HCT116 (cell line): ENCODE measurements at regions not wholly inside any gene's neighbourhood (a gene's known extent, or its start where the extent isn't known, plus 50 kb on each side); places are given as distances from the start of the nearest gene placed in this dataset.

ENCODE experiments used
- ATAC-seq: fragments of 200-7000 bp; cut with Tn5 transposase; 2 replicates; pipeline ENCODE4 v1.9.1; 2020; ENCODE audit warnings: mild to moderate bottlenecking, moderate library complexity
- BruUV-seq: library from RNA; stranded (reverse); fragments of 400-500 nt; replicated peaks from 2 replicates; lab custom pipeline; 2021; lab: Mats Ljungman, UMichigan
- CTCF ChIA-PET: fragments of 300-600 bp; sonication (Branson Sonifier 250); formaldehyde crosslinking; loops from one replicate; lab custom pipeline; 2021; ENCODE audit warnings: antibody characterized with exemption; lab: Charles Lee
- POLR2A ChIA-PET: fragments of 300-600, 350-600 bp; sonication (Branson Sonifier 250); formaldehyde crosslinking; loops from one replicate; lab custom pipeline; 2021; ENCODE audit warnings: antibody characterized with exemption; lab: Charles Lee
- RAD21 ChIA-PET, 2 experiments: fragments of 300-600 bp; sonication (Branson Sonifier 250); formaldehyde crosslinking; loops; one replicate each; lab custom pipeline; 2023; ENCODE audit warnings: low total read pairs in 2 of 2; ENCODE audit not compliant: uncharacterized antibody in 2 of 2, unreplicated experiment in 2 of 2, low non-redundant PET in 1 of 2; lab: Charles Lee
- DNase-seq: peaks from one replicate; pipeline ENCODE4 v3.0.0-alpha.2; 2010; ENCODE audit warnings: low read depth, low spot score
- H2AFZ ChIP-seq: fragments of 200-600 bp; shearing (Covaris generic), sonication (generic); 2 replicates; pipeline ENCODE4 v1.6.1; 2017; ENCODE audit warnings: low read depth, mixed run types, mixed read lengths, antibody characterized with exemption, low read length; ENCODE audit not compliant: poor library complexity, severe bottlenecking
- H3K27ac ChIP-seq: 2 replicates; pipeline ENCODE4 v1.5.1; 2012; ENCODE audit warnings: low read depth, low read length
- H3K27me3 ChIP-seq: fragments of 200-600 bp; sonication (generic); 2 replicates; pipeline ENCODE4 v1.6.1; 2016; ENCODE audit warnings: mixed run types, low read length, mixed read lengths; ENCODE audit not compliant: insufficient read depth
- H3K36me3 ChIP-seq, 2 experiments: fragments of 200-500 bp in 1 of 2; fragments of 200-600 bp in 1 of 2; sonication (Bioruptor generic) in 1 of 2; sonication (generic) in 1 of 2; 2 replicates each; pipeline versions ENCODE4 v1.5.1 to v1.6.1; 2014 to 2016; ENCODE audit warnings: low read length in 2 of 2, inconsistent platforms in 1 of 2, mixed read lengths in 1 of 2, mixed run types in 1 of 2; ENCODE audit not compliant: insufficient read depth in 2 of 2, control insufficient read depth in 1 of 2
- H3K4me1 ChIP-seq, 2 experiments: fragments of 200-600 bp in 1 of 2; sonication (generic) in 1 of 2; 2 replicates each; pipeline versions ENCODE4 v1.5.1 to v1.6.1; 2012 to 2017; ENCODE audit warnings: low read length in 2 of 2, inconsistent platforms in 1 of 2, mild to moderate bottlenecking in 1 of 2, mixed read lengths in 1 of 2, mixed run types in 1 of 2, moderate library complexity in 1 of 2; ENCODE audit not compliant: insufficient read depth in 2 of 2, control insufficient read depth in 1 of 2
- H3K4me2 ChIP-seq: fragments of 200-600 bp; sonication (generic); 2 replicates; pipeline ENCODE4 v1.6.1; 2017; ENCODE audit warnings: mixed run types, low read length, mixed read lengths
- H3K4me3 ChIP-seq, 2 experiments: fragments of 200-600 bp in 1 of 2; sonication (generic) in 1 of 2; replicated peaks in 1 of 2; 2 replicates each; pipeline ENCODE4 v1.5.1; 2011 to 2016; ENCODE audit warnings: low read length in 2 of 2, control low read depth in 1 of 2, low read depth in 1 of 2, mild to moderate bottlenecking in 1 of 2, mixed read lengths in 1 of 2, mixed run types in 1 of 2
- H3K79me2 ChIP-seq: fragments of 200-600 bp; sonication (generic); 2 replicates; pipeline ENCODE4 v1.6.1; 2017; ENCODE audit warnings: mild to moderate bottlenecking, mixed run types, low read length, moderate library complexity, mixed read lengths; ENCODE audit not compliant: insufficient read depth
- H3K9ac ChIP-seq: fragments of 200-600 bp; sonication (generic); 2 replicates; pipeline ENCODE4 v1.6.1; 2016; ENCODE audit warnings: low read length, mixed read lengths
- H3K9me2 ChIP-seq: fragments of 200-600 bp; sonication (generic), shearing (Covaris generic); 2 replicates; pipeline ENCODE4 v1.6.1; 2017; ENCODE audit warnings: mixed run types, mild to moderate bottlenecking, moderate library complexity; ENCODE audit not compliant: insufficient read depth
- H3K9me3 ChIP-seq, 2 experiments: fragments of 200-500 bp in 1 of 2; fragments of 200-600 bp in 1 of 2; sonication (Bioruptor generic) in 1 of 2; sonication (generic) in 1 of 2; 2 replicates each; pipeline ENCODE4 v1.6.1; 2014 to 2017; ENCODE audit warnings: low read length in 2 of 2, mixed read lengths in 2 of 2, inconsistent platforms in 1 of 2, low read depth in 1 of 2, mild to moderate bottlenecking in 1 of 2, mixed run types in 1 of 2, moderate library complexity in 1 of 2; ENCODE audit not compliant: control insufficient read depth in 1 of 2, insufficient read depth in 1 of 2
- H4K20me1 ChIP-seq: fragments of 200-600 bp; sonication (generic), shearing (Covaris generic); 2 replicates; pipeline ENCODE4 v1.6.1; 2017; ENCODE audit warnings: mixed run types, mild to moderate bottlenecking, moderate library complexity; ENCODE audit not compliant: insufficient read depth
- ATF3 ChIP-seq: IDR thresholded peaks from 2 replicates; pipeline ENCODE4 v1.6.1; 2012
- CTCF ChIP-seq, 3 experiments: fragments of 200-600 bp in 1 of 3; sonication (generic) in 1 of 3; IDR thresholded peaks in 2 of 3; conservative IDR thresholded peaks in 1 of 3; 2 replicates each; pipeline ENCODE4 v1.5.1; 2012 to 2017; ENCODE audit warnings: low read depth in 2 of 3, low read length in 2 of 3, antibody characterized with exemption in 1 of 3, borderline replicate concordance in 1 of 3, control low read depth in 1 of 3, mild to moderate bottlenecking in 1 of 3, mixed read lengths in 1 of 3, mixed run types in 1 of 3, moderate library complexity in 1 of 3; ENCODE audit not compliant: insufficient read depth in 1 of 3
- ELF1 ChIP-seq: IDR thresholded peaks from 2 replicates; pipeline ENCODE4 v1.6.1; 2012; ENCODE audit warnings: low read depth, borderline replicate concordance
- EZH2 ChIP-seq: fragments of 200-600 bp; sonication (generic); IDR thresholded peaks from 2 replicates; pipeline ENCODE4 v1.6.1; 2017; ENCODE audit warnings: antibody characterized with exemption, mixed run types
- EZH2phosphoT487 ChIP-seq: fragments of 200-600 bp; IDR thresholded peaks from 2 replicates; pipeline ENCODE4 v1.6.1; 2018; ENCODE audit warnings: antibody characterized with exemption, borderline replicate concordance
- FOSL1 ChIP-seq: IDR thresholded peaks from 2 replicates; pipeline ENCODE4 v1.6.1; 2012; ENCODE audit warnings: low read depth
- JUND ChIP-seq: IDR thresholded peaks from 2 replicates; pipeline ENCODE4 v1.6.1; 2012
- SIN3A ChIP-seq: IDR thresholded peaks from 2 replicates; pipeline ENCODE4 v1.6.1; 2012; ENCODE audit warnings: low read depth
- SP1 ChIP-seq: IDR thresholded peaks from 2 replicates; pipeline ENCODE4 v1.6.1; 2012; ENCODE audit warnings: low read depth
- TCF7L2 ChIP-seq: IDR thresholded peaks from 2 replicates; pipeline ENCODE4 v1.7.0; 2011; ENCODE audit warnings: borderline replicate concordance, inconsistent platforms; ENCODE audit not compliant: insufficient read depth, insufficient read length; ENCODE audit errors: extremely low read depth
- YY1 ChIP-seq: IDR thresholded peaks from 2 replicates; pipeline ENCODE4 v1.6.1; 2011; ENCODE audit warnings: low read length, low read depth, moderate library complexity, mild to moderate bottlenecking; ENCODE audit not compliant: insufficient replicate concordance; ENCODE audit errors: extremely low read depth
- ZFX ChIP-seq: fragments of 450-650 bp; IDR thresholded peaks from 2 replicates; pipeline ENCODE4 v1.6.1; 2017
- ZNF274 ChIP-seq: fragments of 200-500 bp; sonication (Bioruptor generic); IDR thresholded peaks from 2 replicates; pipeline ENCODE4 v1.6.1; 2014; ENCODE audit warnings: mild to moderate bottlenecking, low read depth, low read length, inconsistent platforms
- intact Hi-C: fragments of 100-400 bp; cut with micrococcal nuclease; formaldehyde crosslinking; loops from 2 replicates; pipeline ENCODE4 v1.10.0; 2022
- TF ChIP-seq, protein P1 (sequence below): IDR thresholded peaks from 2 replicates; pipeline ENCODE4 v1.6.1; 2011; ENCODE audit warnings: mild to moderate bottlenecking, low read length, moderate library complexity; ENCODE audit not compliant: insufficient replicate concordance; ENCODE audit errors: extremely low read depth

GRCh38 chr2:198518935-198519334, 714.5 kb downstream of the PLCL1 start:
- H4K20me1 ChIP-seq: no peaks in the 10 kb centered on the region
- POLR2A ChIA-PET: no interaction called here
- CTCF ChIA-PET: no interaction called here
- 0 out of 2 replicates have a peak, but pooled peaks cover 3% of the 10 kb centered on the region for H3K27me3 ChIP-seq
- DNase-seq: no peak
- no peaks in the 10 kb centered on the region for H3K36me3 ChIP-seq
- no TSS peak for BruUV-seq
- no peaks in the 10 kb centered on the region for H3K9me2 ChIP-seq
- ATAC-seq: no peak
- no peaks in the 10 kb centered on the region for H3K4me1 ChIP-seq
- H3K79me2 ChIP-seq: no peaks in the 10 kb centered on the region
- no peak overlapping the region for H3K4me2 ChIP-seq
- H3K4me3 ChIP-seq: no peak overlapping the region
- H3K9me3 ChIP-seq: no peaks in the 10 kb centered on the region
- TF ChIP-seq ATF3: no peak
- no peak for TF ChIP-seq FOSL1
- TF ChIP-seq TCF7L2: no peak
- TF ChIP-seq ELF1: no peak
- TF ChIP-seq JUND: no peak
- TF ChIP-seq, protein P1, sequence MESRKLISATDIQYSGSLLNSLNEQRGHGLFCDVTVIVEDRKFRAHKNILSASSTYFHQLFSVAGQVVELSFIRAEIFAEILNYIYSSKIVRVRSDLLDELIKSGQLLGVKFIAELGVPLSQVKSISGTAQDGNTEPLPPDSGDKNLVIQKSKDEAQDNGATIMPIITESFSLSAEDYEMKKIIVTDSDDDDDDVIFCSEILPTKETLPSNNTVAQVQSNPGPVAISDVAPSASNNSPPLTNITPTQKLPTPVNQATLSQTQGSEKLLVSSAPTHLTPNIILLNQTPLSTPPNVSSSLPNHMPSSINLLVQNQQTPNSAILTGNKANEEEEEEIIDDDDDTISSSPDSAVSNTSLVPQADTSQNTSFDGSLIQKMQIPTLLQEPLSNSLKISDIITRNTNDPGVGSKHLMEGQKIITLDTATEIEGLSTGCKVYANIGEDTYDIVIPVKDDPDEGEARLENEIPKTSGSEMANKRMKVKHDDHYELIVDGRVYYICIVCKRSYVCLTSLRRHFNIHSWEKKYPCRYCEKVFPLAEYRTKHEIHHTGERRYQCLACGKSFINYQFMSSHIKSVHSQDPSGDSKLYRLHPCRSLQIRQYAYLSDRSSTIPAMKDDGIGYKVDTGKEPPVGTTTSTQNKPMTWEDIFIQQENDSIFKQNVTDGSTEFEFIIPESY: no peak
- TF ChIP-seq, all 23 proteins: peak for 0
- intact Hi-C loops: no loop called here
- no peak overlapping the region for H3K27ac ChIP-seq
- H3K9ac ChIP-seq: no peak overlapping the region
- RAD21 ChIA-PET: no interaction called here
- H2AFZ ChIP-seq: no peak overlapping the region

- Histone ChIP-seq H2AFZ (no peak overlapping the region), H3K27ac (no peak overlapping the region), H3K79me2 (no peaks in the 10 kb centered on the region), H3K9me2 (no peaks in the 10 kb centered on the region), H3K4me1 (no peaks in the 10 kb centered on the region), H4K20me1 (no peaks in the 10 kb centered on the region), H3K9me3 (no peaks in the 10 kb centered on the region), H3K9ac (no peak overlapping the region), H3K36me3 (no peaks in the 10 kb centered on the region), H3K4me3 (no peak overlapping the region), H3K27me3 (no peaks in the 10 kb centered on the region), H3K4me2 (no peak overlapping the region)
- ChIA-PET RAD21 (no interaction called here), CTCF (no interaction called here), POLR2A (no interaction called here)
- DNase-seq: no peak
- no peak for ATAC-seq
- BruUV-seq: no TSS peak
- intact Hi-C loops: no loop called here
- TF ChIP-seq TCF7L2 (no peak), EZH2 (no peak), CTCF (IDR thresholded peaks at IDR 0.05 in 2 of 3, conservative IDR thresholded peaks at IDR 0.05 in 1 of 3; ENCODE audit: borderline replicate concordance in 1 of 3, insufficient read depth in 1 of 3, low read depth in 2 of 3, low read length in 2 of 3) (no peak), EZH2phosphoT487 (no peak), YY1 (no peak), JUND (no peak), SIN3A (no peak), ZNF274 (no peak), ZFX (no peak), SP1 (no peak)
- TF ChIP-seq, protein P1: no peak
Measured at GRCh38 chr2:198517976-198518375, 713.6 kb downstream of the PLCL1 start.
